Small intestine (tissue), 7 donors: ENCODE measurements at regions not wholly inside any gene's neighbourhood (a gene's known extent, or its start where the extent isn't known, plus 50 kb on each side); places are given as distances from the start of the nearest gene placed in this dataset.
"Not testable (repeated sequence)": the region's sequence is repeated elsewhere in the genome, so short reads cannot be mapped to it uniquely, and the experiment has no call there.

Experiments
- DNase-seq, 2 donors: peaks; one replicate each; pipeline versions ENCODE4 v3.0.0 to v3.0.0-alpha.2; 2013
- FAIRE-seq: peaks from 2 replicates; lab custom pipeline; 2012; peaks lifted over from hg19 to GRCh38; lab: Jason Lieb, UNC
- H3K27ac ChIP-seq, 3 donors: one replicate each; pipeline ENCODE4 v1.5.1; 2013; ENCODE audit warnings: low read length in 2 of 3, mild to moderate bottlenecking in 2 of 3, control low read depth in 1 of 3, inconsistent platforms in 1 of 3, low read depth in 1 of 3, moderate library complexity in 1 of 3
- H3K27me3 ChIP-seq, 3 donors: one replicate each; pipeline ENCODE4 v1.6.1; 2013; ENCODE audit warnings: low read length in 3 of 3, inconsistent platforms in 1 of 3; ENCODE audit not compliant: control insufficient read depth in 3 of 3, insufficient read depth in 3 of 3
- H3K36me3 ChIP-seq, 3 donors: one replicate each; pipeline ENCODE4 v1.6.1; 2013; ENCODE audit warnings: low read length in 3 of 3, inconsistent platforms in 1 of 3, low read depth in 1 of 3, mild to moderate bottlenecking in 1 of 3, moderate library complexity in 1 of 3; ENCODE audit not compliant: control insufficient read depth in 3 of 3, insufficient read depth in 2 of 3
- H3K4me1 ChIP-seq, 3 donors: one replicate each; pipeline ENCODE4 v1.6.1; 2013; ENCODE audit warnings: low read length in 2 of 3, inconsistent platforms in 1 of 3, low read depth in 1 of 3, mild to moderate bottlenecking in 1 of 3, moderate library complexity in 1 of 3; ENCODE audit not compliant: control insufficient read depth in 3 of 3, insufficient read depth in 2 of 3
- H3K4me3 ChIP-seq, 3 donors: one replicate each; pipeline ENCODE4 v1.5.1; 2013; ENCODE audit warnings: low read length in 3 of 3, control low read depth in 1 of 3, inconsistent platforms in 1 of 3, low read depth in 1 of 3, mild to moderate bottlenecking in 1 of 3, moderate library complexity in 1 of 3
- H3K9me3 ChIP-seq, 2 donors: one replicate each; pipeline ENCODE4 v1.6.1; 2013; ENCODE audit warnings: low read depth in 1 of 2, low read length in 1 of 2; ENCODE audit not compliant: control insufficient read depth in 2 of 2, insufficient read depth in 1 of 2
- WGBS, 3 donors: extraction: QIAGEN DNeasy Blood & Tissue Kit; methylation state at CpG; one replicate each; pipeline ENCODE4 v1.1.7; 2013; 5-methylcytosine and 5-hydroxymethylcytosine counted together
- donor health status: healthy with polysubstance abuse.
- donor health status: control.
- donor health status: control.
- donor health status: Bipolar disorder and iron deficiency.
- donor health status: healthy.

- WGBS, 3 donors = 78 to 79% (median 79%) methylated on average over 25 of the region's 25 CpGs
- no peak for DNase-seq
- FAIRE-seq = no peak
Observed at GRCh38 chr14:105927096-105928060, 401.0 kb downstream of the TMEM121 start.

GRCh38 chr14:105928171-105929111 is 402.1 kb downstream of the TMEM121 start:
- H3K27me3 ChIP-seq, H3K27ac ChIP-seq, H3K4me1 ChIP-seq, FAIRE-seq, H3K4me3 ChIP-seq, DNase-seq, H3K36me3 ChIP-seq: not testable (repeated sequence)
- WGBS, 3 donors = 62 to 72% (median 67%) methylated on average over 21 to 23 of the region's 23 CpGs
- peaks cover 0 to 53% of the 10 kb centered on the region in 2 donors for H3K9me3 ChIP-seq

More at GRCh38 chr14:105927096-105928060, 401.0 kb downstream of the TMEM121 start:
- Histone ChIP-seq H3K4me1 (no peaks in the 10 kb centered on the region), H3K27ac (no peak overlapping the region), H3K4me3 (no peak overlapping the region), H3K27me3 (no peaks in the 10 kb centered on the region), H3K9me3 (peaks cover 0 to 53% of the 10 kb centered on the region in 2 donors), H3K36me3 (no peaks in the 10 kb centered on the region)

- H3K4me1 ChIP-seq = no peaks in the 10 kb centered on the region
- H3K27ac ChIP-seq = no peak overlapping the region
- H3K36me3 ChIP-seq = no peaks in the 10 kb centered on the region
- no peak for FAIRE-seq
- peaks cover 0 to 53% of the 10 kb centered on the region in 2 donors for H3K9me3 ChIP-seq
- H3K4me3 ChIP-seq = no peak overlapping the region
- no peak for DNase-seq
- WGBS, 3 donors = 73 to 80% (median 74%) methylated on average over 14 of the region's 14 CpGs
- no peaks in the 10 kb centered on the region for H3K27me3 ChIP-seq
Observed at GRCh38 chr14:105929327-105930081, 403.1 kb downstream of the TMEM121 start.

GRCh38 chr14:105930572-105930971 is 404.2 kb downstream of the TMEM121 start:
- FAIRE-seq (no peak), DNase-seq (no peak)
- H3K27me3 ChIP-seq = no peaks in the 10 kb centered on the region
- WGBS, 3 donors = 35 to 83% (median 58%) methylated on average over 5 of the region's 5 CpGs
- peaks cover 0 to 48% of the 10 kb centered on the region in 2 donors for H3K9me3 ChIP-seq
- no peak overlapping the region for H3K27ac ChIP-seq
- H3K36me3 ChIP-seq = no peaks in the 10 kb centered on the region
- H3K4me3 ChIP-seq = no peak overlapping the region
- H3K4me1 ChIP-seq = no peaks in the 10 kb centered on the region

- Histone ChIP-seq H3K9me3 (peaks cover 0 to 35% of the 10 kb centered on the region in 2 donors), H3K4me1 (no peaks in the 10 kb centered on the region), H3K36me3 (no peaks in the 10 kb centered on the region), H3K27ac (no peak overlapping the region), H3K27me3 (no peaks in the 10 kb centered on the region), H3K4me3 (no peak overlapping the region)
- WGBS, 3 donors = 65 to 71% (median 71%) methylated on average over 13 of the region's 13 CpGs
- no peak for DNase-seq
- FAIRE-seq = no peak
Observed at GRCh38 chr14:105931808-105932483, 405.6 kb downstream of the TMEM121 start.

- Histone ChIP-seq H3K4me3 (no peak overlapping the region), H3K36me3 (no peaks in the 10 kb centered on the region), H3K27ac (no peak overlapping the region), H3K9me3 (peaks cover 0 to 39% of the 10 kb centered on the region in 2 donors), H3K4me1 (no peaks in the 10 kb centered on the region), H3K27me3 (no peaks in the 10 kb centered on the region)
- FAIRE-seq = no peak
- WGBS, 3 donors = 66 to 74% (median 73%) methylated on average over 7 of the region's 7 CpGs
- DNase-seq = no peak
Observed at GRCh38 chr14:105933238-105933637, 406.9 kb downstream of the TMEM121 start.

- H3K4me1 ChIP-seq = no peaks in the 10 kb centered on the region
- DNase-seq (no peak), FAIRE-seq (no peak)
- H3K9me3 ChIP-seq = peaks cover 0 to 34% of the 10 kb centered on the region in 2 donors
- 67 to 75% (median 69%) methylated on average over 3 of the region's 3 CpGs for WGBS, 3 donors
- H3K27me3 ChIP-seq = no peaks in the 10 kb centered on the region
- no peak overlapping the region for H3K4me3 ChIP-seq
- no peak overlapping the region for H3K27ac ChIP-seq
- no peaks in the 10 kb centered on the region for H3K36me3 ChIP-seq
Observed at GRCh38 chr14:105935384-105935783, 409.0 kb downstream of the TMEM121 start.
